Esophagus squamous epithelium (tissue), 5 donors: ENCODE measurements at regions not wholly inside any gene's neighbourhood (a gene's known extent, or its start where the extent isn't known, plus 50 kb on each side); places are given as distances from the start of the nearest gene placed in this dataset.
"Not testable (repeated sequence)": the region's sequence is repeated elsewhere in the genome, so short reads cannot be mapped to it uniquely, and the experiment has no call there.

Experiments
- DNase-seq: peaks from one replicate; lab custom pipeline; 2025; lab: John Stamatoyannopoulos, UW
- H3K27ac ChIP-seq, 4 donors: fragments of 200-600 bp; sonication (generic); one replicate each; pipeline ENCODE4 v1.5.1; 2016 to 2019; ENCODE audit warnings: mild to moderate bottlenecking in 1 of 4
- H3K27me3 ChIP-seq, 4 donors: fragments of 200-600 bp; sonication (generic); 1 replicate in 3 of 4; 2 replicates in 1 of 4; pipeline versions ENCODE4 v1.5.1 to v1.6.0; 2017 to 2021; ENCODE audit warnings: antibody characterized with exemption in 1 of 4
- H3K36me3 ChIP-seq, 3 donors: fragments of 200-600 bp; sonication (generic); one replicate each; pipeline ENCODE4 v1.5.1; 2016 to 2019
- H3K4me1 ChIP-seq, 3 donors: fragments of 200-600 bp; sonication (generic); one replicate each; pipeline ENCODE4 v1.5.1; 2017 to 2019
- H3K4me3 ChIP-seq, 4 donors: fragments of 200-600 bp; sonication (generic); 1 replicate in 3 of 4; 2 replicates in 1 of 4; pipeline ENCODE4 v1.5.1; 2016 to 2019; ENCODE audit warnings: mild to moderate bottlenecking in 2 of 4, moderate library complexity in 1 of 4
- H3K9me3 ChIP-seq, 3 donors: fragments of 200-600 bp; sonication (generic); one replicate each; pipeline ENCODE4 v1.5.1; 2016 to 2019
- CTCF ChIP-seq, 6 experiments: fragments of 450-650 bp in 4 of 6; fragments of 200-600 bp in 2 of 6; sonication (generic) in 2 of 6; IDR thresholded peaks; one replicate each; pipeline ENCODE4 v1.5.1; 2016 to 2019; ENCODE audit warnings: antibody characterized with exemption in 6 of 6, mild to moderate bottlenecking in 4 of 6, moderate library complexity in 4 of 6
- POLR2A ChIP-seq, 4 donors: fragments of 450-650 bp; IDR thresholded peaks; one replicate each; pipeline ENCODE4 v1.6.1; 2017; ENCODE audit warnings: antibody characterized with exemption in 4 of 4, mild to moderate bottlenecking in 4 of 4, moderate library complexity in 3 of 4
- WGBS, 2 donors: methylation state at CpG; one replicate each; pipeline ENCODE4 v1.1.5; 2018; 5-methylcytosine and 5-hydroxymethylcytosine counted together
- intact Hi-C: fragments of 100-400 bp; cut with DNase I; formaldehyde crosslinking; loops from one replicate; pipeline ENCODE4 v1.15.0; 2022
- donor health status: DM: yes; HTN: yes; CAD: no.

- WGBS, 2 donors = 65 to 66% methylated on average over 2 of the region's 2 CpGs
- Histone ChIP-seq H3K36me3 (no peaks in the 10 kb centered on the region), H3K9me3 (no peaks in the 10 kb centered on the region), H3K4me1 (no peaks in the 10 kb centered on the region), H3K4me3 (no peak overlapping the region), H3K27ac (no peak overlapping the region), H3K27me3 (no peaks in the 10 kb centered on the region)
- no peak for DNase-seq
- intact Hi-C loops = no loop called here
- TF ChIP-seq POLR2A (IDR thresholded peaks at IDR 0.05) = no peak
- TF ChIP-seq CTCF (IDR thresholded peaks at IDR 0.05) = no peak
These were observed 225.3 kb upstream of the EPHA3 start for GRCh38 chr3:88882121-88882520.

GRCh38 chr3:88886624-88887023, 220.8 kb upstream of the EPHA3 start:
- H3K9me3 ChIP-seq, H3K4me1 ChIP-seq, intact Hi-C loops, H3K27ac ChIP-seq, H3K4me3 ChIP-seq, H3K27me3 ChIP-seq, DNase-seq, H3K36me3 ChIP-seq: not testable (repeated sequence)
- 86 to 97% methylated on average over 6 to 8 of the region's 12 CpGs for WGBS, 2 donors

- H3K27me3 ChIP-seq = no peaks in the 10 kb centered on the region
- intact Hi-C loops = no loop called here
- WGBS, 2 donors = 43 to 44% methylated on average over 1 of the region's 1 CpG
- no peak overlapping the region for H3K27ac ChIP-seq
- no peaks in the 10 kb centered on the region for H3K36me3 ChIP-seq
- H3K9me3 ChIP-seq = no peaks in the 10 kb centered on the region
- no peak for DNase-seq
- no peak overlapping the region for H3K4me3 ChIP-seq
- TF ChIP-seq CTCF (IDR thresholded peaks at IDR 0.05) (no peak), POLR2A (IDR thresholded peaks at IDR 0.05) (no peak)
- H3K4me1 ChIP-seq = no peaks in the 10 kb centered on the region
These were observed 211.4 kb upstream of the EPHA3 start for GRCh38 chr3:88896026-88896425.

GRCh38 chr3:88912294-88912877, 195.0 kb upstream of the EPHA3 start:
- no peaks in the 10 kb centered on the region for H3K27me3 ChIP-seq
- 56 to 67% methylated on average over 2 to 3 of the region's 3 CpGs for WGBS, 2 donors
- no peak for DNase-seq
- intact Hi-C loops = no loop called here
- H3K4me3 ChIP-seq = no peak overlapping the region
- H3K4me1 ChIP-seq = no peaks in the 10 kb centered on the region
- no peaks in the 10 kb centered on the region for H3K36me3 ChIP-seq
- no peaks in the 10 kb centered on the region for H3K9me3 ChIP-seq
- H3K27ac ChIP-seq = no peak overlapping the region
- no peak for TF ChIP-seq CTCF (IDR thresholded peaks at IDR 0.05)
- TF ChIP-seq POLR2A (IDR thresholded peaks at IDR 0.05) = no peak

- DNase-seq = no peak
- WGBS, 2 donors = 86 to 92% methylated on average over 4 of the region's 4 CpGs
- TF ChIP-seq CTCF (IDR thresholded peaks at IDR 0.05) (no peak), POLR2A (IDR thresholded peaks at IDR 0.05) (no peak)
- H3K27me3 ChIP-seq = no peaks in the 10 kb centered on the region
- no peak overlapping the region for H3K4me3 ChIP-seq
- intact Hi-C loops = no loop called here
- H3K9me3 ChIP-seq = no peaks in the 10 kb centered on the region
- no peak overlapping the region for H3K27ac ChIP-seq
- H3K36me3 ChIP-seq = no peaks in the 10 kb centered on the region
- H3K4me1 ChIP-seq = no peaks in the 10 kb centered on the region
These were observed 188.6 kb upstream of the EPHA3 start for GRCh38 chr3:88918841-88919240.

GRCh38 chr3:88921986-88922385, 185.4 kb upstream of the EPHA3 start:
- intact Hi-C loops = no loop called here
- no peaks in the 10 kb centered on the region for H3K36me3 ChIP-seq

More at GRCh38 chr3:88921986-88922385, 185.4 kb upstream of the EPHA3 start:
- Histone ChIP-seq H3K4me3 (no peak overlapping the region), H3K4me1 (no peaks in the 10 kb centered on the region), H3K27ac (no peak overlapping the region), H3K27me3 (no peaks in the 10 kb centered on the region), H3K9me3 (no peaks in the 10 kb centered on the region)
- DNase-seq = no peak
- no peak for TF ChIP-seq POLR2A (IDR thresholded peaks at IDR 0.05)
- no peak for TF ChIP-seq CTCF (IDR thresholded peaks at IDR 0.05)
- WGBS, 2 donors = 33 to 41% methylated on average over 2 of the region's 2 CpGs
